ENCODE measurements at regions not wholly inside any gene's neighbourhood (a gene's known extent, or its start where the extent isn't known, plus 50 kb on each side); places are given as distances from the start of the nearest gene placed in this dataset.

- no peak for TF ChIP-seq CTCF (conservative IDR thresholded peaks at IDR 0.05)
- no peak overlapping the region for H3K27ac ChIP-seq
These were observed 901.6 kb downstream of the BCL11B start for GRCh38 chr14:98370352-98370751.

GRCh38 chr14:98371141-98371540 is 900.9 kb downstream of the BCL11B start:
- H3K27ac ChIP-seq, result no peak overlapping the region
- no peak for TF ChIP-seq CTCF (conservative IDR thresholded peaks at IDR 0.05)

- no peak for TF ChIP-seq ZFX (IDR thresholded peaks at IDR 0.05)
- TF ChIP-seq CTCF (conservative IDR thresholded peaks at IDR 0.05), result no peak
- H3K27ac ChIP-seq, result peak overlapping the region; percentile 52
These were observed 897.9 kb downstream of the BCL11B start for GRCh38 chr14:98374136-98374535.

GRCh38 chr14:98375566-98375965 is 896.4 kb downstream of the BCL11B start:
- H3K27ac ChIP-seq, result no peak overlapping the region
- TF ChIP-seq CTCF (conservative IDR thresholded peaks at IDR 0.05) (no peak), ZFX (IDR thresholded peaks at IDR 0.05) (no peak)

- TF ChIP-seq ZFX (IDR thresholded peaks at IDR 0.05) (no peak), CTCF (conservative IDR thresholded peaks at IDR 0.05) (no peak)
These were observed 892.2 kb downstream of the BCL11B start for GRCh38 chr14:98379830-98380229.

GRCh38 chr14:98382662-98383061 is 889.3 kb downstream of the BCL11B start:
- H3K27ac ChIP-seq, result no peak overlapping the region

More at GRCh38 chr14:98379830-98380229, 892.2 kb downstream of the BCL11B start:
- no peak overlapping the region for H3K27ac ChIP-seq

GRCh38 chr14:98385851-98386250 is 886.1 kb downstream of the BCL11B start:
- TF ChIP-seq ZFX (IDR thresholded peaks at IDR 0.05) (no peak), CTCF (conservative IDR thresholded peaks at IDR 0.05) (no peak)
- H3K27ac ChIP-seq, result no peak overlapping the region

More at GRCh38 chr14:98382662-98383061, 889.3 kb downstream of the BCL11B start:
- TF ChIP-seq CTCF (conservative IDR thresholded peaks at IDR 0.05), result no peak
- TF ChIP-seq ZFX (IDR thresholded peaks at IDR 0.05), result no peak
